GM23338 (cell line): ENCODE measurements at regions not wholly inside any gene's neighbourhood (a gene's known extent, or its start where the extent isn't known, plus 50 kb on each side); places are given as distances from the start of the nearest gene placed in this dataset.

Experiments used
- CREB1 ChIP-seq: fragments of 250-450 bp; sonication (Bioruptor Pico); IDR thresholded peaks from 2 replicates; pipeline ENCODE4 v1.5.0; 2020; ENCODE audit warnings: low read depth, mild to moderate bottlenecking, moderate library complexity
- EZH2 ChIP-seq: fragments of 200-600 bp; sonication (generic); IDR thresholded peaks from one replicate; pipeline ENCODE4 v1.8.0; 2017; ENCODE audit warnings: antibody characterized with exemption, mild to moderate bottlenecking, low read depth; ENCODE audit not compliant: unreplicated experiment
- EZH2phosphoT487 ChIP-seq: fragments of 200-600 bp; sonication (generic); IDR thresholded peaks from one replicate; pipeline ENCODE4 v1.8.1; 2018; ENCODE audit warnings: antibody characterized with exemption; ENCODE audit not compliant: unreplicated experiment
- JUNB ChIP-seq: IDR thresholded peaks from one replicate; pipeline ENCODE4 v1.6.1; 2016; ENCODE audit warnings: antibody characterized with exemption; ENCODE audit not compliant: unreplicated experiment
- NANOG ChIP-seq: IDR thresholded peaks from 2 replicates; pipeline ENCODE4 v1.6.1; 2016; ENCODE audit warnings: antibody characterized with exemption, borderline replicate concordance
- POLR2AphosphoS5 ChIP-seq: IDR thresholded peaks from 2 replicates; pipeline ENCODE4 v1.6.1; 2016; ENCODE audit warnings: antibody characterized with exemption, low read depth
- STAT1 ChIP-seq: IDR thresholded peaks from one replicate; pipeline ENCODE4 v1.6.1; 2016; ENCODE audit warnings: antibody characterized with exemption; ENCODE audit not compliant: unreplicated experiment
- ZNF114 ChIP-seq: fragments of 250-450 bp; sonication (Bioruptor Pico); IDR thresholded peaks from 2 replicates; pipeline ENCODE4 v1.5.0; 2020; ENCODE audit warnings: mild to moderate bottlenecking, moderate library complexity
- ZNF331 ChIP-seq: fragments of 250-450 bp; sonication (Bioruptor Pico); IDR thresholded peaks from 2 replicates; pipeline ENCODE4 v1.5.0; 2020; ENCODE audit warnings: low read depth, mild to moderate bottlenecking, moderate library complexity
- TF ChIP-seq, protein P1 (sequence below): IDR thresholded peaks from one replicate; pipeline ENCODE4 v1.6.1; 2018; ENCODE audit warnings: antibody characterized with exemption; ENCODE audit not compliant: unreplicated experiment
- TF ChIP-seq, protein P2 (sequence below), 2 experiments: fragments of 200-600 bp in 1 of 2; sonication (generic) in 1 of 2; conservative IDR thresholded peaks; 2 replicates each; pipeline versions ENCODE4 v1.5.1 to v1.6.1; 2016 to 2017; ENCODE audit warnings: antibody characterized with exemption in 2 of 2, low read depth in 2 of 2, mild to moderate bottlenecking in 2 of 2, moderate library complexity in 1 of 2
- TF ChIP-seq, protein P3 (sequence below): IDR thresholded peaks from 2 replicates; pipeline ENCODE4 v1.6.1; 2016; ENCODE audit warnings: antibody characterized with exemption
- TF ChIP-seq, protein P4 (sequence below): fragments of 250-450 bp; sonication (Bioruptor Pico); IDR thresholded peaks from 2 replicates; pipeline ENCODE4 v1.5.0; 2020; ENCODE audit warnings: mild to moderate bottlenecking, moderate library complexity

DNA sequence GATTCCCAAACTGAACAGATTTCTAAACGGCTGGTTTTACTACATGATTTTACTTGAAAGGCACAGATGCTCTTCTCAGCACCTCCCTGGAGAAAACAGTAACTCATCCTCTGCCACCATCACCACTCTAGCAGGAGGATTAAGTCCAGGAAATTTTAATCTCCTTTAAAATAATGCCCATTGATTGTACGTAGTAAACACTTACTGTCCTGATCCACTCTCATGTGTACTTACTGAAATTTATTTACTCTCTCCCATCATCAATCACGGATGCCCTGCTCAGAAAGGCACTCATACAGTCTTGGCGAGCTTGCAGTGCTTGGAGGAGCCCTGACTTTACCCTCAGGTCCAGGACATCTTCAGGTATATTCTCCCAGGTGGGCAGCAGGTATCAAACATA, 239.8 kb upstream of the EGLN3 start:
- no peak for TF ChIP-seq POLR2AphosphoS5
- TF ChIP-seq, protein P1, sequence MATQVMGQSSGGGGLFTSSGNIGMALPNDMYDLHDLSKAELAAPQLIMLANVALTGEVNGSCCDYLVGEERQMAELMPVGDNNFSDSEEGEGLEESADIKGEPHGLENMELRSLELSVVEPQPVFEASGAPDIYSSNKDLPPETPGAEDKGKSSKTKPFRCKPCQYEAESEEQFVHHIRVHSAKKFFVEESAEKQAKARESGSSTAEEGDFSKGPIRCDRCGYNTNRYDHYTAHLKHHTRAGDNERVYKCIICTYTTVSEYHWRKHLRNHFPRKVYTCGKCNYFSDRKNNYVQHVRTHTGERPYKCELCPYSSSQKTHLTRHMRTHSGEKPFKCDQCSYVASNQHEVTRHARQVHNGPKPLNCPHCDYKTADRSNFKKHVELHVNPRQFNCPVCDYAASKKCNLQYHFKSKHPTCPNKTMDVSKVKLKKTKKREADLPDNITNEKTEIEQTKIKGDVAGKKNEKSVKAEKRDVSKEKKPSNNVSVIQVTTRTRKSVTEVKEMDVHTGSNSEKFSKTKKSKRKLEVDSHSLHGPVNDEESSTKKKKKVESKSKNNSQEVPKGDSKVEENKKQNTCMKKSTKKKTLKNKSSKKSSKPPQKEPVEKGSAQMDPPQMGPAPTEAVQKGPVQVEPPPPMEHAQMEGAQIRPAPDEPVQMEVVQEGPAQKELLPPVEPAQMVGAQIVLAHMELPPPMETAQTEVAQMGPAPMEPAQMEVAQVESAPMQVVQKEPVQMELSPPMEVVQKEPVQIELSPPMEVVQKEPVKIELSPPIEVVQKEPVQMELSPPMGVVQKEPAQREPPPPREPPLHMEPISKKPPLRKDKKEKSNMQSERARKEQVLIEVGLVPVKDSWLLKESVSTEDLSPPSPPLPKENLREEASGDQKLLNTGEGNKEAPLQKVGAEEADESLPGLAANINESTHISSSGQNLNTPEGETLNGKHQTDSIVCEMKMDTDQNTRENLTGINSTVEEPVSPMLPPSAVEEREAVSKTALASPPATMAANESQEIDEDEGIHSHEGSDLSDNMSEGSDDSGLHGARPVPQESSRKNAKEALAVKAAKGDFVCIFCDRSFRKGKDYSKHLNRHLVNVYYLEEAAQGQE, result no peak
- TF ChIP-seq, protein P2, sequence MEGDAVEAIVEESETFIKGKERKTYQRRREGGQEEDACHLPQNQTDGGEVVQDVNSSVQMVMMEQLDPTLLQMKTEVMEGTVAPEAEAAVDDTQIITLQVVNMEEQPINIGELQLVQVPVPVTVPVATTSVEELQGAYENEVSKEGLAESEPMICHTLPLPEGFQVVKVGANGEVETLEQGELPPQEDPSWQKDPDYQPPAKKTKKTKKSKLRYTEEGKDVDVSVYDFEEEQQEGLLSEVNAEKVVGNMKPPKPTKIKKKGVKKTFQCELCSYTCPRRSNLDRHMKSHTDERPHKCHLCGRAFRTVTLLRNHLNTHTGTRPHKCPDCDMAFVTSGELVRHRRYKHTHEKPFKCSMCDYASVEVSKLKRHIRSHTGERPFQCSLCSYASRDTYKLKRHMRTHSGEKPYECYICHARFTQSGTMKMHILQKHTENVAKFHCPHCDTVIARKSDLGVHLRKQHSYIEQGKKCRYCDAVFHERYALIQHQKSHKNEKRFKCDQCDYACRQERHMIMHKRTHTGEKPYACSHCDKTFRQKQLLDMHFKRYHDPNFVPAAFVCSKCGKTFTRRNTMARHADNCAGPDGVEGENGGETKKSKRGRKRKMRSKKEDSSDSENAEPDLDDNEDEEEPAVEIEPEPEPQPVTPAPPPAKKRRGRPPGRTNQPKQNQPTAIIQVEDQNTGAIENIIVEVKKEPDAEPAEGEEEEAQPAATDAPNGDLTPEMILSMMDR (conservative IDR thresholded peaks at IDR 0.05; ENCODE audit: low read depth in 2 of 2), result no peak
- TF ChIP-seq EZH2, result no peak
- no peak for TF ChIP-seq EZH2phosphoT487
- TF ChIP-seq JUNB, result no peak
- TF ChIP-seq CREB1 (CRISPR knock-in tag), result no peak
- TF ChIP-seq ZNF331 (CRISPR knock-in tag), result no peak
- TF ChIP-seq, protein P3, sequence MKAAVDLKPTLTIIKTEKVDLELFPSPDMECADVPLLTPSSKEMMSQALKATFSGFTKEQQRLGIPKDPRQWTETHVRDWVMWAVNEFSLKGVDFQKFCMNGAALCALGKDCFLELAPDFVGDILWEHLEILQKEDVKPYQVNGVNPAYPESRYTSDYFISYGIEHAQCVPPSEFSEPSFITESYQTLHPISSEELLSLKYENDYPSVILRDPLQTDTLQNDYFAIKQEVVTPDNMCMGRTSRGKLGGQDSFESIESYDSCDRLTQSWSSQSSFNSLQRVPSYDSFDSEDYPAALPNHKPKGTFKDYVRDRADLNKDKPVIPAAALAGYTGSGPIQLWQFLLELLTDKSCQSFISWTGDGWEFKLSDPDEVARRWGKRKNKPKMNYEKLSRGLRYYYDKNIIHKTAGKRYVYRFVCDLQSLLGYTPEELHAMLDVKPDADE, result no peak
- TF ChIP-seq STAT1, result no peak
- TF ChIP-seq, protein P4, sequence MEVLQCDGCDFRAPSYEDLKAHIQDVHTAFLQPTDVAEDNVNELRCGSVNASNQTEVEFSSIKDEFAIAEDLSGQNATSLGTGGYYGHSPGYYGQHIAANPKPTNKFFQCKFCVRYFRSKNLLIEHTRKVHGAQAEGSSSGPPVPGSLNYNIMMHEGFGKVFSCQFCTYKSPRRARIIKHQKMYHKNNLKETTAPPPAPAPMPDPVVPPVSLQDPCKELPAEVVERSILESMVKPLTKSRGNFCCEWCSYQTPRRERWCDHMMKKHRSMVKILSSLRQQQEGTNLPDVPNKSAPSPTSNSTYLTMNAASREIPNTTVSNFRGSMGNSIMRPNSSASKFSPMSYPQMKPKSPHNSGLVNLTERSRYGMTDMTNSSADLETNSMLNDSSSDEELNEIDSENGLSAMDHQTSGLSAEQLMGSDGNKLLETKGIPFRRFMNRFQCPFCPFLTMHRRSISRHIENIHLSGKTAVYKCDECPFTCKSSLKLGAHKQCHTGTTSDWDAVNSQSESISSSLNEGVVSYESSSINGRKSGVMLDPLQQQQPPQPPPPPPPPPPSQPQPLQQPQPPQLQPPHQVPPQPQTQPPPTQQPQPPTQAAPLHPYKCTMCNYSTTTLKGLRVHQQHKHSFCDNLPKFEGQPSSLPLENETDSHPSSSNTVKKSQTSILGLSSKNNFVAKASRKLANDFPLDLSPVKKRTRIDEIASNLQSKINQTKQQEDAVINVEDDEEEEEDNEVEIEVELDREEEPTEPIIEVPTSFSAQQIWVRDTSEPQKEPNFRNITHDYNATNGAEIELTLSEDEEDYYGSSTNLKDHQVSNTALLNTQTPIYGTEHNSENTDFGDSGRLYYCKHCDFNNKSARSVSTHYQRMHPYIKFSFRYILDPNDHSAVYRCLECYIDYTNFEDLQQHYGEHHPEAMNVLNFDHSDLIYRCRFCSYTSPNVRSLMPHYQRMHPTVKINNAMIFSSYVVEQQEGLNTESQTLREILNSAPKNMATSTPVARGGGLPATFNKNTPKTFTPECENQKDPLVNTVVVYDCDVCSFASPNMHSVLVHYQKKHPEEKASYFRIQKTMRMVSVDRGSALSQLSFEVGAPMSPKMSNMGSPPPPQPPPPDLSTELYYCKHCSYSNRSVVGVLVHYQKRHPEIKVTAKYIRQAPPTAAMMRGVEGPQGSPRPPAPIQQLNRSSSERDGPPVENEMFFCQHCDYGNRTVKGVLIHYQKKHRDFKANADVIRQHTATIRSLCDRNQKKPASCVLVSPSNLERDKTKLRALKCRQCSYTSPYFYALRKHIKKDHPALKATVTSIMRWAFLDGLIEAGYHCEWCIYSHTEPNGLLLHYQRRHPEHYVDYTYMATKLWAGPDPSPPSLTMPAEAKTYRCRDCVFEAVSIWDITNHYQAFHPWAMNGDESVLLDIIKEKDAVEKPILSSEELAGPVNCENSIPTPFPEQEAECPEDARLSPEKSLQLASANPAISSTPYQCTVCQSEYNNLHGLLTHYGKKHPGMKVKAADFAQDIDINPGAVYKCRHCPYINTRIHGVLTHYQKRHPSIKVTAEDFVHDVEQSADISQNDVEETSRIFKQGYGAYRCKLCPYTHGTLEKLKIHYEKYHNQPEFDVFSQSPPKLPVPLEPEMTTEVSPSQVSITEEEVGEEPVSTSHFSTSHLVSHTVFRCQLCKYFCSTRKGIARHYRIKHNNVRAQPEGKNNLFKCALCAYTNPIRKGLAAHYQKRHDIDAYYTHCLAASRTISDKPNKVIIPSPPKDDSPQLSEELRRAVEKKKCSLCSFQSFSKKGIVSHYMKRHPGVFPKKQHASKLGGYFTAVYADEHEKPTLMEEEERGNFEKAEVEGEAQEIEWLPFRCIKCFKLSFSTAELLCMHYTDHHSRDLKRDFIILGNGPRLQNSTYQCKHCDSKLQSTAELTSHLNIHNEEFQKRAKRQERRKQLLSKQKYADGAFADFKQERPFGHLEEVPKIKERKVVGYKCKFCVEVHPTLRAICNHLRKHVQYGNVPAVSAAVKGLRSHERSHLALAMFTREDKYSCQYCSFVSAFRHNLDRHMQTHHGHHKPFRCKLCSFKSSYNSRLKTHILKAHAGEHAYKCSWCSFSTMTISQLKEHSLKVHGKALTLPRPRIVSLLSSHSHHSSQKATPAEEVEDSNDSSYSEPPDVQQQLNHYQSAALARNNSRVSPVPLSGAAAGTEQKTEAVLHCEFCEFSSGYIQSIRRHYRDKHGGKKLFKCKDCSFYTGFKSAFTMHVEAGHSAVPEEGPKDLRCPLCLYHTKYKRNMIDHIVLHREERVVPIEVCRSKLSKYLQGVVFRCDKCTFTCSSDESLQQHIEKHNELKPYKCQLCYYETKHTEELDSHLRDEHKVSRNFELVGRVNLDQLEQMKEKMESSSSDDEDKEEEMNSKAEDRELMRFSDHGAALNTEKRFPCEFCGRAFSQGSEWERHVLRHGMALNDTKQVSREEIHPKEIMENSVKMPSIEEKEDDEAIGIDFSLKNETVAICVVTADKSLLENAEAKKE (CRISPR knock-in tag), result no peak
- no peak for TF ChIP-seq NANOG
- no peak for TF ChIP-seq ZNF114 (CRISPR knock-in tag)
